Activated naive CD8-positive, alpha-beta T cell (primary cell): ENCODE measurements at regions not wholly inside any gene's neighbourhood (a gene's known extent, or its start where the extent isn't known, plus 50 kb on each side); places are given as distances from the start of the nearest gene placed in this dataset.

Source experiments
- H3K27ac Mint-ChIP-seq: one replicate; pipeline ENCODE4 v1.8.0; 2021; ENCODE audit warnings: mixed read lengths
- H3K27me3 Mint-ChIP-seq: one replicate; pipeline ENCODE4 v1.8.0; 2021; ENCODE audit warnings: mixed read lengths
- H3K36me3 Mint-ChIP-seq: one replicate; pipeline ENCODE4 v1.8.0; 2021; ENCODE audit warnings: mixed read lengths
- H3K4me1 Mint-ChIP-seq: one replicate; pipeline ENCODE4 v1.8.0; 2021; ENCODE audit warnings: low read depth, mixed read lengths
- H3K4me3 Mint-ChIP-seq: one replicate; pipeline ENCODE4 v1.8.0; 2021; ENCODE audit warnings: mild to moderate bottlenecking, mixed read lengths
- H3K9me3 Mint-ChIP-seq: one replicate; pipeline ENCODE4 v1.8.0; 2021; ENCODE audit warnings: low read depth, mixed read lengths

GRCh38 chr12:38258411-38258810, 58.2 kb upstream of the ALG10B start:
- H3K9me3 Mint-ChIP-seq = peaks cover 18% of the 10 kb centered on the region

More at GRCh38 chr12:38258411-38258810, 58.2 kb upstream of the ALG10B start:
- Mint-ChIP-seq H3K27me3 (peaks cover 8% of the 10 kb centered on the region), H3K27ac (no peak overlapping the region), H3K36me3 (peaks cover 2% of the 10 kb centered on the region), H3K4me1 (no peaks in the 10 kb centered on the region), H3K4me3 (no peak overlapping the region)
